H1 (cell line): ENCODE measurements at regions not wholly inside any gene's neighbourhood (a gene's known extent, or its start where the extent isn't known, plus 50 kb on each side); places are given as distances from the start of the nearest gene placed in this dataset.

Experiments used
- CTCF ChIA-PET: fragments of 300-600 bp; sonication (Branson Sonifier 250); formaldehyde crosslinking; loops from one replicate; lab custom pipeline; 2021; ENCODE audit not compliant: partially characterized antibody; lab: Charles Lee
- POLR2A ChIA-PET: fragments of 300-600 bp; sonication (Branson Sonifier 250); formaldehyde crosslinking; loops from one replicate; lab custom pipeline; 2021; ENCODE audit warnings: inconsistent platforms; ENCODE audit not compliant: partially characterized antibody; lab: Charles Lee
- DNase-seq, 2 experiments: peaks; one replicate each; pipeline versions ENCODE4 v3.0.0 to v3.0.0-alpha.2; 2010 to 2022; ENCODE audit warnings: low spot score in 2 of 2, low read depth in 1 of 2, mixed read lengths in 1 of 2
- FAIRE-seq: peaks from 2 replicates; lab custom pipeline; 2011; peaks lifted over from hg19 to GRCh38; lab: Jason Lieb, UNC
- H2AFZ ChIP-seq: 2 replicates; pipeline ENCODE4 v1.8.1; 2012; ENCODE audit warnings: low read length, inconsistent platforms
- H2AK5ac ChIP-seq: 2 replicates; pipeline ENCODE4 v1.6.1; 2013; ENCODE audit warnings: low read depth, low read length
- H2BK120ac ChIP-seq: replicated peaks from 2 replicates; pipeline ENCODE3; 2013; ENCODE audit warnings: low read depth, low read length, inconsistent platforms
- H2BK12ac ChIP-seq: 2 replicates; pipeline ENCODE4 v1.6.1; 2013; ENCODE audit warnings: low read depth, low read length
- H2BK15ac ChIP-seq: 2 replicates; pipeline ENCODE4 v1.6.1; 2013; ENCODE audit warnings: low read length
- H2BK20ac ChIP-seq: 2 replicates; pipeline ENCODE4 v1.6.1; 2013; ENCODE audit warnings: low read length
- H2BK5ac ChIP-seq: 2 replicates; pipeline ENCODE4 v1.6.1; 2013; ENCODE audit warnings: low read depth, low read length
- H3K14ac ChIP-seq: 2 replicates; pipeline ENCODE4 v1.6.1; 2013; ENCODE audit warnings: inconsistent platforms; ENCODE audit not compliant: insufficient read length
- H3K18ac ChIP-seq: 2 replicates; pipeline ENCODE4 v1.6.1; 2013; ENCODE audit warnings: low read length; ENCODE audit errors: extremely low read depth
- H3K23ac ChIP-seq: 2 replicates; pipeline ENCODE4 v1.6.1; 2013; ENCODE audit warnings: inconsistent platforms; ENCODE audit not compliant: insufficient read length
- H3K23me2 ChIP-seq: 2 replicates; pipeline ENCODE4 v1.6.1; 2013; ENCODE audit warnings: low read depth, low read length
- H3K27ac ChIP-seq: 2 replicates; pipeline ENCODE4 v1.6.1; 2011; ENCODE audit warnings: low read depth, low read length, inconsistent platforms
- H3K27me3 ChIP-seq, 4 experiments: replicated peaks in 1 of 4; 1 replicate in 1 of 4; 2 replicates in 3 of 4; pipeline versions ENCODE4 v1.6.1 to v1.8.1; 2011 to 2013; ENCODE audit warnings: low read length in 3 of 4, mild to moderate bottlenecking in 3 of 4, inconsistent platforms in 2 of 4, mixed read lengths in 2 of 4, moderate library complexity in 1 of 4; ENCODE audit not compliant: control insufficient read depth in 3 of 4, insufficient read depth in 3 of 4; ENCODE audit errors: extremely low read depth in 1 of 4
- H3K36me3 ChIP-seq, 4 experiments: 2 replicates each; pipeline versions ENCODE4 v1.6.1 to v1.8.1; 2011 to 2013; ENCODE audit warnings: mild to moderate bottlenecking in 4 of 4, low read length in 3 of 4, moderate library complexity in 2 of 4, control low read depth in 1 of 4, inconsistent platforms in 1 of 4; ENCODE audit not compliant: insufficient read depth in 4 of 4, control insufficient read depth in 2 of 4
- H3K4ac ChIP-seq: replicated peaks from 2 replicates; pipeline ENCODE3; 2013; ENCODE audit warnings: low read length, low read depth, mixed read lengths, inconsistent platforms; ENCODE audit not compliant: insufficient read length
- H3K4me1 ChIP-seq, 4 experiments: replicated peaks in 1 of 4; 1 replicate in 1 of 4; 2 replicates in 3 of 4; pipeline versions ENCODE4 v1.6.1 to v1.8.1; 2011 to 2013; ENCODE audit warnings: low read length in 3 of 4, inconsistent platforms in 2 of 4, mixed read lengths in 1 of 4; ENCODE audit not compliant: insufficient read depth in 4 of 4, control insufficient read depth in 3 of 4
- H3K4me2 ChIP-seq, 2 experiments: 2 replicates each; pipeline versions ENCODE4 v1.6.1 to v1.8.1; 2011 to 2013; ENCODE audit warnings: low read depth in 2 of 2, low read length in 2 of 2, control low read depth in 1 of 2, inconsistent platforms in 1 of 2, mild to moderate bottlenecking in 1 of 2; ENCODE audit not compliant: insufficient read depth in 1 of 2
- H3K4me3 ChIP-seq, 4 experiments: fragments of 200-600, 300-600 bp in 1 of 4; sonication (generic), shearing (Covaris generic), sonication (Bioruptor Twin) in 1 of 4; 2 replicates each; pipeline versions ENCODE4 v1.5.1 to v1.8.1; 2011 to 2016; ENCODE audit warnings: low read length in 4 of 4, low read depth in 3 of 4, control low read depth in 2 of 4, inconsistent platforms in 2 of 4, mild to moderate bottlenecking in 2 of 4, mixed read lengths in 1 of 4, moderate library complexity in 1 of 4; ENCODE audit not compliant: insufficient read depth in 2 of 4; ENCODE audit errors: extremely low read depth in 1 of 4
- H3K56ac ChIP-seq: replicated peaks from 2 replicates; pipeline ENCODE3; 2013; ENCODE audit warnings: low read depth, mild to moderate bottlenecking, mixed read lengths, low read length, inconsistent platforms; ENCODE audit not compliant: insufficient read length
- H3K79me1 ChIP-seq: 2 replicates; pipeline ENCODE4 v1.6.1; 2013; ENCODE audit warnings: low read depth, low read length, control low read depth
- H3K79me2 ChIP-seq, 2 experiments: 2 replicates each; pipeline versions ENCODE4 v1.6.1 to v1.8.1; 2012 to 2013; ENCODE audit warnings: low read length in 2 of 2, mild to moderate bottlenecking in 2 of 2, inconsistent platforms in 1 of 2; ENCODE audit not compliant: insufficient read depth in 2 of 2, control insufficient read depth in 1 of 2
- H3K9ac ChIP-seq, 4 experiments: replicated peaks in 1 of 4; 1 replicate in 1 of 4; 2 replicates in 3 of 4; pipeline versions ENCODE4 v1.6.1 to v1.8.1; 2011 to 2013; ENCODE audit warnings: low read depth in 3 of 4, low read length in 3 of 4, control low read depth in 2 of 4, mild to moderate bottlenecking in 2 of 4, moderate library complexity in 2 of 4, inconsistent platforms in 1 of 4; ENCODE audit errors: extremely low read depth in 1 of 4
- H3K9me3 ChIP-seq, 2 experiments: 2 replicates each; pipeline versions ENCODE4 v1.6.1 to v1.8.1; 2012 to 2013; ENCODE audit warnings: mild to moderate bottlenecking in 2 of 2, moderate library complexity in 2 of 2, control low read depth in 1 of 2, inconsistent platforms in 1 of 2, low read depth in 1 of 2, low read length in 1 of 2, mixed read lengths in 1 of 2; ENCODE audit not compliant: insufficient read depth in 2 of 2
- H4K20me1 ChIP-seq, 2 experiments: replicated peaks in 1 of 2; 2 replicates each; pipeline versions ENCODE3 to v1.8.1; 2011 to 2013; ENCODE audit warnings: inconsistent platforms in 2 of 2, low read length in 2 of 2, mild to moderate bottlenecking in 1 of 2; ENCODE audit not compliant: insufficient read depth in 2 of 2, control insufficient read depth in 1 of 2
- H4K5ac ChIP-seq: 2 replicates; pipeline ENCODE4 v1.6.1; 2013; ENCODE audit warnings: low read length, low read depth, mixed read lengths, inconsistent platforms; ENCODE audit not compliant: insufficient read length
- H4K8ac ChIP-seq: 2 replicates; pipeline ENCODE4 v1.8.0; 2013; ENCODE audit warnings: mild to moderate bottlenecking, moderate library complexity, low read length, inconsistent platforms; ENCODE audit not compliant: insufficient read depth; ENCODE audit errors: extremely low read depth
- H4K91ac ChIP-seq: replicated peaks from 2 replicates; pipeline ENCODE3; 2013; ENCODE audit warnings: low read length, mixed read lengths, inconsistent platforms; ENCODE audit not compliant: insufficient read length
- BACH1 ChIP-seq: IDR thresholded peaks from 2 replicates; pipeline ENCODE4 v1.6.1; 2012; ENCODE audit warnings: low read length, improper control_type of control experiment
- CBX8 ChIP-seq: fragments of 300-800, 300-1000 bp; sonication (generic); IDR thresholded peaks from 2 replicates; pipeline ENCODE4 v1.7.1; 2016; ENCODE audit warnings: low read depth, low read length, borderline replicate concordance
- CHD1 ChIP-seq: IDR thresholded peaks from 2 replicates; pipeline ENCODE4 v1.6.1; 2012; ENCODE audit warnings: low read depth, low read length, improper control_type of control experiment
- CREB1 ChIP-seq: IDR thresholded peaks from 2 replicates; pipeline ENCODE4 v1.6.1; 2012; ENCODE audit warnings: inconsistent platforms
- NRF1 ChIP-seq: IDR thresholded peaks from 2 replicates; pipeline ENCODE4 v1.6.1; 2011; ENCODE audit warnings: mild to moderate bottlenecking, low read depth, low read length, improper control_type of control experiment
- SIX5 ChIP-seq: IDR thresholded peaks from 2 replicates; pipeline ENCODE4 v1.6.1; 2011; ENCODE audit warnings: mild to moderate bottlenecking, low read depth, low read length
- SP1 ChIP-seq: IDR thresholded peaks from 2 replicates; pipeline ENCODE4 v1.6.1; 2011; ENCODE audit warnings: low read depth, low read length
- SP4 ChIP-seq: IDR thresholded peaks from 2 replicates; pipeline ENCODE4 v1.6.1; 2012; ENCODE audit warnings: low read length, inconsistent platforms
- SUZ12 ChIP-seq: fragments of 200-600 bp; sonication (generic); IDR thresholded peaks from 2 replicates; pipeline ENCODE4 v1.6.1; 2012; ENCODE audit warnings: mild to moderate bottlenecking, inconsistent platforms, low read length, moderate library complexity, mixed read lengths
- TEAD4 ChIP-seq: IDR thresholded peaks from 2 replicates; pipeline ENCODE4 v1.6.1; 2012; ENCODE audit warnings: low read depth, low read length, inconsistent platforms, mixed read lengths
- USF2 ChIP-seq: IDR thresholded peaks from 2 replicates; pipeline ENCODE4 v1.6.1; 2011; ENCODE audit warnings: low read length, improper control_type of control experiment
- WGBS, 2 experiments: shearing (Covaris generic) in 1 of 2; methylation state at CpG; one replicate each; pipeline versions ENCODE4 v1.1.6 to v1.1.7; 2013 to 2015; ENCODE audit warnings: low lambda C conversion rate in 2 of 2, mixed read lengths in 2 of 2, inconsistent platforms in 1 of 2, low coverage in 1 of 2, missing lambda C conversion rate in 1 of 2; ENCODE audit not compliant: insufficient replicate concordance in 2 of 2, insufficient coverage in 1 of 2, insufficient read length in 1 of 2; ENCODE audit errors: extremely low coverage in 1 of 2, missing lambda C conversion rate in 1 of 2; 5-methylcytosine and 5-hydroxymethylcytosine counted together

DNA sequence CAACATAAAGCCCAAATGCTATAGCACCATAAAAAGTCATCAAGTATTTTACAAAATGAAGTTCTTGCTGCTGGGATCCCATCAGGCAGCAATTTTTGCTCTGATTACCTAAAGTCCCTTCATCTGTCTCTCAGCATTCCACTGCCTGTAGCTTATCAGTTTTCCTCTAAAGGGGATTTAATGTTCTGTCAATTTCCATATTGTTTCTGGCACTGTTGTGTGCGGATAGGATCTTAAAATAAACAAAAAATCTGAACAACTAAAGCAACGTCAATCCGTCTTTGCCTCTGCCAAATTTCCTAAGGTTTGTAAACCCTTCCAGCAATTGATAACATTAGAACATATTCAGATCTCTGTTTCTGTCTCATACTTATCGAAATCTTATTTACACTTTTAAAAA lies 1126.3 kb upstream of the RAG2 start:
- H3K79me1 ChIP-seq: no peaks in the 10 kb centered on the region
- no peak overlapping the region for H4K91ac ChIP-seq
- no peak overlapping the region for H2AFZ ChIP-seq
- FAIRE-seq: no peak
- H3K9me3 ChIP-seq: no peaks in the 10 kb centered on the region
- H3K4me1 ChIP-seq: no peaks in the 10 kb centered on the region
- no peak overlapping the region for H3K9ac ChIP-seq
- H3K4ac ChIP-seq: no peak overlapping the region
- no peak for DNase-seq
- no peak overlapping the region for H3K4me2 ChIP-seq
- no peak overlapping the region for H2BK20ac ChIP-seq
- CTCF ChIA-PET: interaction anchor here (1.4 kb wide), 1 partner anchor 11 kb away, joined by 5 read pairs; no protein-coding TSS in a partner anchor
- H4K5ac ChIP-seq: no peak overlapping the region
- H3K36me3 ChIP-seq: no peaks in the 10 kb centered on the region
- no peak overlapping the region for H4K8ac ChIP-seq
- no peak overlapping the region for H3K27ac ChIP-seq
- H2AK5ac ChIP-seq: no peak overlapping the region
- H2BK15ac ChIP-seq: no peak overlapping the region
- TF ChIP-seq SIX5: no peak
- no peak for TF ChIP-seq USF2
- TF ChIP-seq NRF1: no peak
- TF ChIP-seq BACH1: no peak
- no peak for TF ChIP-seq TEAD4
- no peak for TF ChIP-seq CREB1
- TF ChIP-seq CHD1: no peak
- no peak for TF ChIP-seq SP4
- TF ChIP-seq CBX8: no peak
- TF ChIP-seq SUZ12: no peak
- TF ChIP-seq SP1: no peak
- H3K79me2 ChIP-seq: no peaks in the 10 kb centered on the region
- H3K56ac ChIP-seq: no peak overlapping the region
- no peak overlapping the region for H3K14ac ChIP-seq
- H3K18ac ChIP-seq: no peak overlapping the region
- H2BK120ac ChIP-seq: no peak overlapping the region
- no peaks in the 10 kb centered on the region; the same call in 1 of the 2 replicates for H3K23me2 ChIP-seq
- H3K27me3 ChIP-seq: no peaks in the 10 kb centered on the region
- no peak overlapping the region for H3K4me3 ChIP-seq
- no peak overlapping the region for H3K23ac ChIP-seq
- H2BK5ac ChIP-seq: no peak overlapping the region
- WGBS, 2 experiments: 96% methylated on average over 4 of the region's 4 CpGs; no CpG with 5 or more reads in 1 of the 2 experiments
- POLR2A ChIA-PET: no interaction called here
- H4K20me1 ChIP-seq: no peaks in the 10 kb centered on the region
- no peak overlapping the region for H2BK12ac ChIP-seq
